ENCODE measurements at regions not wholly inside any gene's neighbourhood (a gene's known extent, or its start where the extent isn't known, plus 50 kb on each side); places are given as distances from the start of the nearest gene placed in this dataset.

GRCh38 chr2:19745318-19746136 is 156.3 kb downstream of the TTC32 start:
- TF ChIP-seq EZH2 (IDR thresholded peaks at IDR 0.05; ENCODE audit: low read depth) (no peak), CTCF (conservative IDR thresholded peaks at IDR 0.05) (no peak)
